ENCODE measurements at regions not wholly inside any gene's neighbourhood (a gene's known extent, or its start where the extent isn't known, plus 50 kb on each side); places are given as distances from the start of the nearest gene placed in this dataset.

GRCh38 chr2:123077101-123077500, 948.0 kb upstream of the CNTNAP5 start:
- Mint-ChIP-seq H3K27ac (no peak overlapping the region), H3K4me3 (no peak overlapping the region)

GRCh38 chr2:123080331-123080730, 944.8 kb upstream of the CNTNAP5 start:
- no peaks in the 10 kb centered on the region for H3K27me3 Mint-ChIP-seq (ENCODE audit: low read depth)
- H3K4me3 Mint-ChIP-seq, result no peak overlapping the region
- H3K27ac Mint-ChIP-seq, result no peak overlapping the region
- no peaks in the 10 kb centered on the region for H3K4me1 Mint-ChIP-seq
- no peak for TF ChIP-seq CTCF (IDR thresholded peaks at IDR 0.05; ENCODE audit: unreplicated experiment in 3 of 3)
- H3K9me3 Mint-ChIP-seq, result peaks cover 6% of the 10 kb centered on the region
- H3K36me3 Mint-ChIP-seq (ENCODE audit: low read depth), result no peaks in the 10 kb centered on the region

More at GRCh38 chr2:123077101-123077500, 948.0 kb upstream of the CNTNAP5 start:
- no peaks in the 10 kb centered on the region for H3K36me3 Mint-ChIP-seq (ENCODE audit: low read depth)
- H3K4me1 Mint-ChIP-seq, result no peaks in the 10 kb centered on the region
- H3K9me3 Mint-ChIP-seq, result peaks cover 6% of the 10 kb centered on the region
- H3K27me3 Mint-ChIP-seq (ENCODE audit: low read depth), result no peaks in the 10 kb centered on the region
- no peak for TF ChIP-seq CTCF (IDR thresholded peaks at IDR 0.05; ENCODE audit: unreplicated experiment in 3 of 3)

- H3K27me3 Mint-ChIP-seq (ENCODE audit: low read depth), result no peaks in the 10 kb centered on the region
- no peak overlapping the region for H3K4me3 Mint-ChIP-seq
- peaks cover 1% of the 10 kb centered on the region for H3K9me3 Mint-ChIP-seq
- H3K36me3 Mint-ChIP-seq (ENCODE audit: low read depth), result no peaks in the 10 kb centered on the region
- H3K4me1 Mint-ChIP-seq, result no peaks in the 10 kb centered on the region
- no peak overlapping the region for H3K27ac Mint-ChIP-seq
- TF ChIP-seq CTCF (IDR thresholded peaks at IDR 0.05; ENCODE audit: unreplicated experiment in 3 of 3), result no peak
These were observed 939.6 kb upstream of the CNTNAP5 start for GRCh38 chr2:123085484-123085883.

- H3K27me3 Mint-ChIP-seq (ENCODE audit: low read depth), result no peaks in the 10 kb centered on the region
- H3K36me3 Mint-ChIP-seq (ENCODE audit: low read depth), result no peaks in the 10 kb centered on the region
- H3K9me3 Mint-ChIP-seq, result no peaks in the 10 kb centered on the region
- H3K4me3 Mint-ChIP-seq, result no peak overlapping the region
- no peak overlapping the region for H3K27ac Mint-ChIP-seq
- no peak for TF ChIP-seq CTCF (IDR thresholded peaks at IDR 0.05; ENCODE audit: unreplicated experiment in 3 of 3)
- no peaks in the 10 kb centered on the region for H3K4me1 Mint-ChIP-seq
These were observed 938.3 kb upstream of the CNTNAP5 start for GRCh38 chr2:123086613-123087385.

GRCh38 chr2:123091471-123091870, 933.6 kb upstream of the CNTNAP5 start:
- no peaks in the 10 kb centered on the region for H3K9me3 Mint-ChIP-seq
- H3K27ac Mint-ChIP-seq, result no peak overlapping the region
- TF ChIP-seq CTCF (IDR thresholded peaks at IDR 0.05; ENCODE audit: unreplicated experiment in 3 of 3), result no peak
- H3K4me3 Mint-ChIP-seq, result no peak overlapping the region
- no peaks in the 10 kb centered on the region for H3K36me3 Mint-ChIP-seq (ENCODE audit: low read depth)
- no peaks in the 10 kb centered on the region for H3K27me3 Mint-ChIP-seq (ENCODE audit: low read depth)
- no peaks in the 10 kb centered on the region for H3K4me1 Mint-ChIP-seq

DNA sequence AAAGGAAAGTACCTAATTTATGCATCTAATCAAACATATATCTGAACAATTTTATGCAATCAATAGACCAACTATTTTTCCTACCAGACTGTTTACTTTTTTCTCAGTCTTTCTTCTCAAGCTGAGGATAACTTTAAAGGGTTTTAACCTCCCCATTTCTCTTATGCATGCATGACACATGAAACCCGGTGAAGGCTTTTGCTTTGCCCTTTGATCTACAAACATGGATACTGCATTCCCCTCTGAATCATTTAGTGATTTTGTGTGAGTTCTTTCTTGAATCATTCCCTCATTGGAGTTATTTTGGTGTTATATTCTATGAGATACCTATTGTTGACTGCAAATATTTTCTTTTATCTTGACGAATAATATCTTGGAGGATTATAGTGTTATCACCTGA, 931.9 kb upstream of the CNTNAP5 start:
- Mint-ChIP-seq H3K27ac (no peak overlapping the region), H3K4me3 (no peak overlapping the region), H3K36me3 (ENCODE audit: low read depth) (no peaks in the 10 kb centered on the region), H3K27me3 (ENCODE audit: low read depth) (no peaks in the 10 kb centered on the region), H3K9me3 (no peaks in the 10 kb centered on the region), H3K4me1 (peaks cover 4% of the 10 kb centered on the region)
- TF ChIP-seq CTCF (IDR thresholded peaks at IDR 0.05; ENCODE audit: unreplicated experiment in 3 of 3), result no peak
